Kidney capillary endothelial cell (primary cell): ENCODE measurements at regions not wholly inside any gene's neighbourhood (a gene's known extent, or its start where the extent isn't known, plus 50 kb on each side); places are given as distances from the start of the nearest gene placed in this dataset.

ENCODE experiments used
- DNase-seq: peaks from one replicate; pipeline ENCODE4 v3.0.0-alpha.2; 2018; ENCODE audit warnings: low spot score

DNA sequence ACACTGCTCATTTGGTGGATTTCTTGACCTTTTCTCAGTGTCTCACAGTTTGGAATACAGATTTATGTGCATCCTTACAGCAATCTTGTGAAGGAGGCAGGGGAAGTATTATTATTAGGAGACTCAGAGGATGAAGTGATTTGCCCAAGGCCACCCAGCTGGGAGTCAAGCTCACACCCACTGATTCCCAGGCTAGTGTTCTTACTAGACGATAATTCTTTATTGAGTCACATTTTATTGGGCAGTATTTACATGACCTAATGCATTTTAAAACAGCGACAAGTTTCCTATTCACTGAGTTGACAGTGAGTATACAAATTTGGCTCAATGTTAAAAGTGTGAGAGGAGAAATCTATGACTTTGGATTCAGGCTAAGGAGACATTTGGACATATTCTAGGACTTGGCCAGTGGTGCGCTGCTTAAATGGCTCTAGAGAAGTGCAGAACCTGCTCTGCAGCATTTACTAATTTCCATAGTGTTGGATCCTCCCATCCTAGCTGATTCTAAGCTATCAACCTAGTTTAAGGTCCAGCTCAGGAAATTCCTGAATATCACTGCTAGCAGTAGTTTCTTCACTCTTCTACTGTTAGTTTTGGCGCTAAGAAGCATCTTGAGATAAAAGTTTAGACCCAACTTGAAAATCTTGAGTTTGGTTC, 199.3 kb downstream of the MTX2 start:
- no peak for DNase-seq

DNA sequence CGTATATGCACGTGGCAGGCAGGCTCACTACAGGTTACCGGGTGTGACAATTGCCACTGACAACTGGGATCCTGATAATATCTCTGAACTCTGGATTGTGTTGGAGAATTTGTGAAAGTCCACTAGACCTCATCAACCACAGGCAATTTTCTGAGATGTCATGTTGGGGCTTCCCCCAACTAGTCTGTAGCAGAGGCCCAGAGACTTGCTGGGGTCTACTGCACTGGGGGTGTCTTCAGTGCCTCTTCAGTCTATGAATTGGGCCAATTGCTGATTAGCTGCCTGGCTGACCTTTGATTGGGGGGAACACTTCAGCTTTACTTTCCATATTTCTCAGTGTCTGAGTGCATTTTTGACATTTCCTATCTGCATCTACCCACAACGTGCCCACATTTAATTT, 201.5 kb downstream of the MTX2 start:
- DNase-seq: no peak

DNA sequence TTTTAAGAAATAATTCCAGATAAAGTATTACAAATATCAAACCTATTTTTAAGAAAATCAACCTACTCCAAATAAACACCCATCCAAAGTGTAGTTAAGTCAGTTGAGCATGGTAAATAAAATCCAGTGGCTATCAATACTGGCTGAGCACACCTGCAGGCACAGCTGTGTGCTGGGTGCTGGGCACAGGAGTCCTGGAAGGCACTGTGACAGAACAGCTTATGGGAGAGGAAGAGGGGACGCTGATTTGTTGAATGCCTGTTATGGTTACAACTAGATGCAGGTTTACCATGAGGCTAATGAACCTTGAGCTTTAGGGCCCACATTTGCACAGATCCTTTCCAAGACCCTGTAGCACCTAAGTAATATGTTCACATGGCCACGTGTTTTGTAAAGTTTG, 202.7 kb downstream of the MTX2 start:
- no peak for DNase-seq

DNA sequence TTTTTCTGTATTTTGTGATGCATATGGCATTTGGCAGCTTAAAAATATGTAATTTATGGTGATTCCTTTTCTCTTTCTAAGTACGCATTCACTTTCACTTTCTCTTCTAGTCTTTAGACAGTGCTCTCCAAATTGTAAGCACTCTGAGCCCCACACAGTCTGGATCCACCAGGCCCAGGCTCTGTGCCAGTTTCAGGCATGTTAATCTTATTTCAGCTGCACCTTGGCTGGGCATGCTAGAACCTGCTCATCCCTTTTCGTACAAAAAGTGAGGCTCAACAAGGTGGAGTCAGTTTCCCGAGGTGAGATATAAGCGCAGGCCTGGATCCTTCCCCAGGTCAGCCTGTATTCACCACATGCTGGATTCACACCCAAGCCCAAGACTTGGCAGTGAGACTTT, 203.9 kb downstream of the MTX2 start:
- no peak for DNase-seq

DNA sequence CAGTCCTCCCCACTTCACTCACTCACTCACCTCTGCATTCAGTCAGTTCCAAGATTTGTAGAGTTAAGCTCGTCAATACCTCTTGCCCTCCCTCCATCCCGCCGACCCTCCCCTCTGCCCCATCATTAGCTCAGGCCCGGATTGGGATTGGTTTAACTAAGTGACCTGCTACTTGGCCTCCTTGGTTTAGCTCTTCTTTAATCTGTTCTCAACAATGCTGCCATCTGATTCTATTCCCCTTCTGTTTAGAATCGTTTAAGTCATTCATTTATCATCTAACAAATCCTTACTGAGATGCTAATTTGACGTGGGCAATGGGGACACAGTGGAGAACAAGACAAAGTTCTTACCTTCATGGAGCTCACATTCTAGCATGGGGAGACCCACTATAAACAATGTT, 204.6 kb downstream of the MTX2 start:
- DNase-seq: no peak

DNA sequence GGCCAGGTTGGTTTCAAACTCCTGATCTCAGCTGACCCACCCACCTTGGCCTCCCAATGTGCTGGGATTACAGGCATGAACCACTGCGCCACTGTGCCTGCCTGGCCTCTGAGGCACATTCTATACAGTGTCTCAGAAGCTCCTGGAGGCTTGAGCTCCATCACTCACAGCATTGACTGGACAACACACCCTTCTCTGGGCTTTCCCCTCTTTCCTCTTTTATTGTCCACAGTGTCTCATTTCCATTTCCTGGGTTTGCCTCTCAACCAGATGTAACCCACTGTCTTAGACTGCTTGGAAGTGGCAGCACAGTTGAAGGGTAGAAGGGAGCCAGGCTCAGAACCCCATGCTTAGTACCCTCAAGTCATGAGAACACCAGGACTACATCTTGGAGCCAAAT, 208.1 kb downstream of the MTX2 start:
- DNase-seq: no peak

- DNase-seq: no peak
These were observed 210.7 kb downstream of the MTX2 start for GRCh38 chr2:176479961-176480360.

DNA sequence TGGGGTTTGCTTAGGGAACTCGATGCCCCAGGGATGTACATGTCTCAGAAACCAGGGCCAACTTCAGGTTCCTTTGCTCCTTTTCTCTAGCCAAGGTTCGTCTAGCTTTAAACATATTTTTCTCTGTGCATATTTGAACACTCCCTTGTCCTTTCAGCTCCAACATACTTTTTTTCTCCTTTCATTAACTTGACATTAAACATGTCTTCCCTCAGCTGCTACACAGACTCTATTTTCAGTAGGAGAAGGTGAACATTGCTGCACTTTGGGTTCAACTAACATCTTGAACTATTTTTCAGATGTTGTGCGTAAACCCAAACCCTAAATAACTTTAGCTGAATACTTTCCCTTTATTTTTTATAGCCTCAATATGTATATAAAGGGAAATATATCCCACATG, 212.9 kb downstream of the MTX2 start:
- no peak for DNase-seq

DNA sequence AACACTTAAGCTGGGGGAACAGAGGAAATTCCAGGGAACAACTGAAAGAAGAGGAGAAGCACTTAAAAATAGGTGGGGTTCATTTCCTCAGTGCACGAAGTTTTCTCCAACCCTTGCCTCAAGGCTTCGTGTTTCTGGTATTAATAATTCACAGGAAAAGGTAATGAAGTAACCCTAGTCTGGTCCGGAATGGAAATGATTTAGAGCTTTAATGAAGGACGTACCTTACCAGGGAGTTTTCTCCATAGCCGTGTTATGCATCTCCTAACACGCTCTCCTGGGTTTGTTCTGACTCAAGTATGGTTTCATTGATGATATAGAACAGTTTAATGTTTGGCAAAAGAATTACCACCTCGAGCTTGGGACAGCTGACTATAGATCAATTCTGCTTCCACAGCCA, 214.2 kb downstream of the MTX2 start:
- DNase-seq: no peak

GRCh38 chr2:176483901-176484568, 214.8 kb downstream of the MTX2 start:
- DNase-seq: no peak

- no peak for DNase-seq
These were observed 215.6 kb downstream of the MTX2 start for GRCh38 chr2:176484838-176485237.

DNA sequence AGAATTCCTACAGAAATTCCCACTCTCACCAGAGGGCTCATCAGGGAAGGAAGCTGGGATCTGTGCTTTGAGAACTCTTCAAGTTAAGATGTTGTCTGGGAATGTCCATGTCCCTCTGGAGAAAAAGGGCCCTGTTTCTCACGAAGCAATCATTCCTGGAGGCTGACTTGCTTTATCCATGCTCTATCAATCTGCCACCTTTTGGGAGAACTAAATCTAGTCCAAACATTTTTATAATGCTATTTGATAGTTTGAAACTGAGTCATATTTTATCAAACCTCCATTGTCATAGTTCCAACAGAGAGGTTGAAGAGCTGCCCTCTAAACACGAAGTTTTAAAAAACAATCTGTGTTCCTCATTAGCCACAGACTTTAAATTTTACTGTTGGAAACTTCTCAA, 219.2 kb downstream of the MTX2 start:
- no peak for DNase-seq

GRCh38 chr2:176490061-176490861, 221.0 kb downstream of the MTX2 start:
- DNase-seq: no peak

DNA sequence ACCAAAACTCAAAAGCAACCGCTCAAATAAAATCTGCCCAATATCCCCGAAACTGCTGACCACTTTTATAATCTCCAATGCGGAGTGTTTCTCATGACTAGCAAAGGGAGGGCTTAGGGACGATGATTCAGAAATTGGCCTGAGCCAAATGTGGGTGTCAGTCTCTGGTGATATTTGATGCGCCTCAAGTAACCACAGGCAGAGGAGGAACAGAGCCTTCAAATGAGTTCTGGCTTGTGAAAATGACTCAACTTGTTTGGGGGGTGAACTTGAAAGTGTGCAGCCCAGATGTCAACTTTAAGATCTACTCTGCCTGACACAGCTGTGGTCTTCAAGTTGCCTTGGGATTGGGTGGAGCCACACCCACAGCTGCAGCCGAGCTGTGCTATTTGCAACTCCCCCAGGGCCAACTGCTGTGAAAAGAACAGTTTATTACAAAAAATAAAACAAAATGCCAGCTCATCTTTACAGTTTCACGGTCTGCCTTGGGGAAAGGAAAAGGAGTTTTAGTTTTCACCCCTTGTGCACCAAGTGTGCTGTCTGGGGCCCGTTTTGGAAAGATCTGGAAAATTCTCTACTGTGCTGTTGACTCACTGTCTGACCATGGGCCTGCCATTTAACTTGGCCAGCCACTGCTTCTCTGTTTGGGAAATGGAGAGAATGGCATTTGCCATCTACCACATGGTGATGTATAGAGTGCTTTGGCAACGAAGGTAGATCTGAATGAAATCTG, 222.1 kb downstream of the MTX2 start:
- DNase-seq: no peak

GRCh38 chr2:176492583-176492982, 223.3 kb downstream of the MTX2 start:
- no peak for DNase-seq

DNA sequence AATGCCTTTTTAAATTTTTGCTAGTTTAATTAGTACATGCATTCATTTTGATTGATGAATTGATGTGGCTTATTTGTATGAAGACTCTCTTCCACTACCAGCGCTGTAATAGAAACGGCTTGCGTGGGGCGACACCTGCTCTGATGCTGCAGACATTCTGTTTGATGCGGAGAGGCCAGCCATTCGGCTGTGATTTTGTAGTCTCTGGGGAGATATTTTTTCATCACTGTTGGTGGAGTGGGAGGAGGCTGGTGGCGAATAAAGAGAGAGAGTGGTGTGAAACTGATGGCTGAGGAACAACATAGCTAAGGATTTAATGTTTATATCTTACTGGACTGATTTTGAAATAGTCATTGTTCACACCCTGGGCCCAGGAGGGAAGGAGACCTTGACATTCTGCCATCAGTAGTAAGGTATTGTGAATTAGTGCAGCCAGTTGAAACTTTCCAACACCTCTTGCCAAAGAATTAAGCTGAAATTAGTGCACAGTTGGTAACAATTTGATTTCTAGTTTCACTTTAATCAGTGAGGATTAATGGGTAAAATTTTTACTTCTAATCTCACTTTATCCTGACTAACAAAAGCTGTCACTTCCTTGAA, 224.1 kb downstream of the MTX2 start:
- no peak for DNase-seq

GRCh38 chr2:176493909-176494308, 224.7 kb downstream of the MTX2 start:
- DNase-seq: no peak

GRCh38 chr2:176494949-176495353, 225.7 kb downstream of the MTX2 start:
- DNase-seq: no peak

DNA sequence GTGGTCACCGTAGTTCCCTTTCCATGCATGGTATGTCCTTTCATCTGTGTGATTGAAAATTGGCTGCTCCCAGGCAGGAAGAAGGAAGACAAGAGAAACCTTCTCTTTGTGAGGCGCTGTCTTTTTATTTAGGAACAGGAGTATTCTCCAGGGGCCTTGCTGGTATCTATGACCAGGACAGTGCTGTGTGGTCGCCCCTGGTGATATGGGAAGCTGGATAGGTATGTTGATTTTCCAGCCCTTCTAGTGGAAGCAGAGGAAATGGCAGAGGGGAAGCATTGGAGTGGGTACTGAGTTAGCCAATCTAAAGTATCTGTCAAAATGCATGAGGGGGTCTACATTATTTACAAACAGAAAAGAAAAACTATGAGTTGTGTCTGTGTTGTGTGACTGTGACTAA, 226.6 kb downstream of the MTX2 start:
- no peak for DNase-seq

DNA sequence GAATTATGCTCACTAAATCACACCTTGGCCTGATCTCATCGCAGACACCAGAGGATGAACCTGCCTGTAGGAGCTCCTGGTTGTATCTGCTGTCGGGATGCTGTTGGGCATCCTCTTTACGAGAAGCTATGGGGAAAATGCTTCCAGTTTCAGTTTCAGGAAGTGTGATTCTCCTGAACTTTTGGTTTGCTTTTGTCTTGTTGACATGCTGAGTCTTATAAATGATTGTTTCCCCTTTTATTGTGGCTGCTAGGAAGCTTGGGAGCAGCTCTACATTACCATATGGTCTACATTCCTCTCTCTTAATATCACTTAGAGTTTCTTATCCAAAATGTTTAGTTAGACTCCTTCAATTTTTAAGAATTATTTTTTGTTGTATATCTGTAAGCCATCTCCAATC, 227.5 kb downstream of the MTX2 start:
- no peak for DNase-seq

DNA sequence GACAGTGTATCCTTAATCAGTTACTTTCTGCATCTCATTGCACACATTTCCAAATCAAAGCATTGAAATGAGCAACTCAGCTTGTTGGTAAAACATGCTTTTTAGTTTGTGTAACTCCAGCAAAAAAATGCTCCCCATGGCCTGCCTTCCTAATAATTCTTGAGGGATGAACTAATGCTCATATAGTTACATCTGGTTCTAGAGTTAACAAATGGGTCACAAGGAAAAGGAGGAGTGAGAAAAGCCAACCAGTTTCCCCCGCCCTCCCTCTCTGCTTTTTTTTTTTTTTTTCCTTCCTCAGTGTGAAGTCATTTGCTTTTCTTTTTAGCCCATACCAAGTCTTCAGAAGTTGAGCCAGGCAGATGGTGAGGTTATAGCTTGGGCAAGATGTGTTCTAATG, 231.7 kb downstream of the MTX2 start:
- no peak for DNase-seq

DNA sequence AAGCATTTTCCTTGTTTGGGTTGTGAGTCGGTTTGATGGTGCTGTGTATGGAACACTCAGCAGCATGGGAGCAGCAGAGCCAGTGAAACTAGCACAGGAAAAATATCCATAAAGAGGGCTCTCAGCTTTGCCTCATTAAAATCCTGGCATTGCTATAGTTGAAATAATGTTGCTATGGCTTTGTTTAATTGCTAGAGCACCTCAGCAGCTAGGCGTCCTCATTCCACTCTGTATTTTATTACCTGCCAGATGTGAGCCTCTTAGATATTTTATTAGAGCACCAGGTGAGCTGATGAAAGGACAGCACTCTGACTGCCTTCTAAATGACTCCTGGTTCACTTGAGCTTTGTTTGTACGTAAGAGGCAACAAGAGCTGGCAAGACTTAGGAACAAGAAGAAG, 232.4 kb downstream of the MTX2 start:
- no peak for DNase-seq
